PC-3 (cell line): ENCODE measurements at regions not wholly inside any gene's neighbourhood (a gene's known extent, or its start where the extent isn't known, plus 50 kb on each side); places are given as distances from the start of the nearest gene placed in this dataset.

ENCODE experiments used
- ATAC-seq: fragments of 200-7000 bp; cut with Tn5 transposase; 2 replicates; pipeline ENCODE4 v1.9.1; 2020; ENCODE audit warnings: mild to moderate bottlenecking, moderate library complexity
- BruUV-seq: library from RNA; stranded (reverse); fragments of 400-500 nt; replicated peaks from 2 replicates; lab custom pipeline; 2021; lab: Mats Ljungman, UMichigan
- CTCF ChIA-PET: fragments of 300-600 bp; sonication (Branson Sonifier 250); formaldehyde crosslinking; loops from one replicate; lab custom pipeline; 2022; ENCODE audit warnings: antibody characterized with exemption; lab: Charles Lee
- POLR2A ChIA-PET: fragments of 300-600 bp; sonication (Branson Sonifier 250); formaldehyde crosslinking; loops from one replicate; lab custom pipeline; 2022; ENCODE audit warnings: antibody characterized with exemption; ENCODE audit not compliant: unreplicated experiment; lab: Charles Lee
- DNase-seq: peaks from one replicate; pipeline ENCODE4 v3.0.0-alpha.2; 2015
- H2AFZ ChIP-seq: fragments of 300-600 bp; sonication (generic); 2 replicates; pipeline ENCODE4 v1.6.0; 2016; ENCODE audit warnings: antibody characterized with exemption, low read length
- H3F3A ChIP-seq: fragments of 300-600 bp; sonication (generic); one replicate; pipeline ENCODE4 v1.6.0; 2017; ENCODE audit warnings: antibody characterized with exemption, low read length, control low read depth, mild to moderate bottlenecking; ENCODE audit not compliant: unreplicated experiment
- H3K27ac ChIP-seq: fragments of 300-600 bp; sonication (generic); 2 replicates; pipeline ENCODE4 v1.5.1; 2016; ENCODE audit warnings: mild to moderate bottlenecking, low read length
- H3K27me3 ChIP-seq: fragments of 300-600 bp; sonication (generic); 2 replicates; pipeline ENCODE4 v1.6.1; 2016; ENCODE audit warnings: low read length, mixed read lengths
- H3K36me3 ChIP-seq: fragments of 300-600 bp; sonication (generic); 2 replicates; pipeline ENCODE4 v1.6.1; 2016; ENCODE audit warnings: low read depth, mixed run types, low read length, mixed read lengths
- H3K4me1 ChIP-seq: fragments of 300-600 bp; sonication (generic); 2 replicates; pipeline ENCODE4 v1.5.1; 2016; ENCODE audit warnings: low read length; ENCODE audit not compliant: insufficient read depth
- H3K4me2 ChIP-seq: fragments of 300-600 bp; sonication (generic); 2 replicates; pipeline ENCODE4 v1.6.0; 2016; ENCODE audit warnings: low read length
- H3K4me3 ChIP-seq: fragments of 300-600 bp; sonication (generic); 2 replicates; pipeline ENCODE4 v1.5.1; 2016; ENCODE audit warnings: mild to moderate bottlenecking, low read length, mixed read lengths
- H3K79me2 ChIP-seq: fragments of 300-600 bp; sonication (generic); 2 replicates; pipeline ENCODE4 v1.6.1; 2017; ENCODE audit warnings: low read length, mixed read lengths
- H3K9ac ChIP-seq: fragments of 300-600 bp; sonication (generic); 2 replicates; pipeline ENCODE4 v1.6.0; 2016; ENCODE audit warnings: mild to moderate bottlenecking, low read length
- H3K9me2 ChIP-seq: fragments of 300-600 bp; sonication (generic); replicated peaks from 2 replicates; pipeline ENCODE4 v1.6.1; 2016; ENCODE audit warnings: mixed run types, low read length, mixed read lengths
- H3K9me3 ChIP-seq: fragments of 300-600 bp; sonication (generic); 2 replicates; pipeline ENCODE4 v1.6.1; 2016; ENCODE audit warnings: low read length, mixed read lengths
- H4K20me1 ChIP-seq: fragments of 300-600 bp; sonication (generic); 2 replicates; pipeline ENCODE4 v1.6.1; 2016; ENCODE audit warnings: low read length, mixed read lengths
- CTCF ChIP-seq: fragments of 300-600 bp; sonication (generic); conservative IDR thresholded peaks from 2 replicates; pipeline ENCODE4 v1.5.1; 2017; ENCODE audit warnings: antibody characterized with exemption, low read depth, mild to moderate bottlenecking, low read length
- EZH2 ChIP-seq: fragments of 300-600 bp; sonication (generic); IDR thresholded peaks from one replicate; pipeline ENCODE4 v1.6.1; 2017; ENCODE audit warnings: antibody characterized with exemption, mild to moderate bottlenecking, low read length; ENCODE audit not compliant: unreplicated experiment
- EZH2phosphoT487 ChIP-seq: fragments of 300-600 bp; sonication (generic); IDR thresholded peaks from 2 replicates; pipeline ENCODE4 v1.6.1; 2018; ENCODE audit warnings: mild to moderate bottlenecking, antibody characterized with exemption, low read length, borderline replicate concordance
- intact Hi-C: fragments of 100-400 bp; cut with micrococcal nuclease; formaldehyde crosslinking; loops from 2 replicates; pipeline ENCODE4 v1.9.0; 2023

GRCh38 chr1:30407865-30408580, 315.4 kb downstream of the MATN1 start:
- Histone ChIP-seq H3K4me2 (no peak overlapping the region), H3K27ac (no peak overlapping the region), H3K9me3 (no peaks in the 10 kb centered on the region), H3K27me3 (peaks cover 40% of the 10 kb centered on the region), H3K79me2 (no peaks in the 10 kb centered on the region), H3K9ac (no peak overlapping the region), H4K20me1 (no peaks in the 10 kb centered on the region), H3F3A (no peaks in the 10 kb centered on the region), H3K9me2 (no peaks in the 10 kb centered on the region), H3K4me1 (no peaks in the 10 kb centered on the region), H2AFZ (no peak overlapping the region), H3K4me3 (no peak overlapping the region), H3K36me3 (no peaks in the 10 kb centered on the region)
- ATAC-seq (no peak), DNase-seq (no peak)
- no TSS peak for BruUV-seq
- intact Hi-C loops: no loop called here
- TF ChIP-seq EZH2phosphoT487 (no peak), CTCF (no peak), EZH2 (no peak)
- CTCF ChIA-PET: no interaction called here
- POLR2A ChIA-PET: no interaction called here

- Histone ChIP-seq H3K27ac (no peak overlapping the region), H3K4me2 (no peak overlapping the region), H2AFZ (no peak overlapping the region), H3K9me3 (no peaks in the 10 kb centered on the region), H3K79me2 (no peaks in the 10 kb centered on the region), H3K36me3 (no peaks in the 10 kb centered on the region), H3K4me1 (no peaks in the 10 kb centered on the region), H3K27me3 (peaks cover 40% of the 10 kb centered on the region), H3K4me3 (no peak overlapping the region), H4K20me1 (no peaks in the 10 kb centered on the region), H3K9me2 (no peaks in the 10 kb centered on the region), H3K9ac (no peak overlapping the region), H3F3A (no peaks in the 10 kb centered on the region)
- TF ChIP-seq EZH2 (no peak), CTCF (no peak), EZH2phosphoT487 (no peak)
- intact Hi-C loops: no loop called here
- CTCF ChIA-PET: no interaction called here
- POLR2A ChIA-PET: no interaction called here
- DNase-seq: no peak
- no peak for ATAC-seq
- no TSS peak for BruUV-seq
Measured at GRCh38 chr1:30406996-30407864, 316.2 kb downstream of the MATN1 start.
